SK-N-SH (cell line): ENCODE measurements at regions not wholly inside any gene's neighbourhood (a gene's known extent, or its start where the extent isn't known, plus 50 kb on each side); places are given as distances from the start of the nearest gene placed in this dataset.

Source experiments
- CTCF ChIA-PET: fragments of 300-600, 350-600 bp; formaldehyde crosslinking; extraction: SDS; loops from one replicate; lab custom pipeline; 2021; lab: Yijun Ruan, JAX
- POLR2A ChIA-PET: fragments of 350-600 bp; sonication (Branson Sonifier 250); formaldehyde crosslinking; extraction: SDS; loops from one replicate; lab custom pipeline; 2020; ENCODE audit warnings: antibody characterized with exemption, inconsistent platforms; lab: Yijun Ruan, JAX
- DNase-seq: peaks from one replicate; pipeline ENCODE4 v3.0.0; 2012
- H2AFZ ChIP-seq: fragments of 200-600 bp; sonication (generic); 2 replicates; pipeline ENCODE4 v1.8.1; 2016; ENCODE audit warnings: antibody characterized with exemption, mild to moderate bottlenecking, low read depth
- H3F3A ChIP-seq: fragments of 200-600 bp; sonication (generic); replicated peaks from 2 replicates; pipeline ENCODE3; 2016; ENCODE audit warnings: antibody characterized with exemption, mild to moderate bottlenecking; ENCODE audit not compliant: insufficient read depth
- H3K27ac ChIP-seq, 2 experiments: fragments of 200-500 bp in 1 of 2; fragments of 200-600 bp in 1 of 2; sonication (Bioruptor generic) in 1 of 2; sonication (generic), shearing (Covaris generic) in 1 of 2; 2 replicates each; pipeline versions ENCODE4 v1.5.1 to v1.6.1; 2014 to 2016; ENCODE audit warnings: low read depth in 2 of 2, inconsistent platforms in 1 of 2, low read length in 1 of 2, mild to moderate bottlenecking in 1 of 2, mixed read lengths in 1 of 2
- H3K27me3 ChIP-seq: fragments of 200-600 bp; sonication (generic), shearing (Covaris generic); 2 replicates; pipeline ENCODE4 v1.6.1; 2016; ENCODE audit warnings: mixed run types; ENCODE audit not compliant: insufficient read depth
- H3K36me3 ChIP-seq, 2 experiments: fragments of 200-500 bp in 1 of 2; fragments of 200-600 bp in 1 of 2; sonication (Bioruptor generic) in 1 of 2; sonication (generic) in 1 of 2; replicated peaks in 1 of 2; 2 replicates each; pipeline versions ENCODE3 to v1.5.1; 2014 to 2016; ENCODE audit warnings: low read length in 1 of 2, mild to moderate bottlenecking in 1 of 2; ENCODE audit not compliant: insufficient read depth in 2 of 2, control insufficient read depth in 1 of 2
- H3K4me1 ChIP-seq, 2 experiments: fragments of 200-500 bp in 1 of 2; fragments of 200-600 bp in 1 of 2; sonication (Bioruptor generic) in 1 of 2; sonication (generic), shearing (Covaris generic) in 1 of 2; 2 replicates each; pipeline versions ENCODE4 v1.5.1 to v1.6.1; 2014 to 2016; ENCODE audit warnings: low read depth in 1 of 2, low read length in 1 of 2, mixed run types in 1 of 2; ENCODE audit not compliant: insufficient read depth in 2 of 2, control insufficient read depth in 1 of 2
- H3K4me2 ChIP-seq: fragments of 200-600 bp; sonication (generic), shearing (Covaris generic); 2 replicates; pipeline ENCODE4 v1.6.1; 2017; ENCODE audit warnings: mixed run types
- H3K4me3 ChIP-seq, 2 experiments: fragments of 200-500 bp in 1 of 2; fragments of 200-600 bp in 1 of 2; sonication (Bioruptor generic) in 1 of 2; sonication (generic), shearing (Covaris generic) in 1 of 2; 2 replicates each; pipeline versions ENCODE4 v1.5.1 to v1.8.1; 2014 to 2016; ENCODE audit warnings: low read depth in 2 of 2, inconsistent platforms in 1 of 2, low read length in 1 of 2, mild to moderate bottlenecking in 1 of 2, mixed read lengths in 1 of 2, moderate library complexity in 1 of 2
- H3K79me2 ChIP-seq: fragments of 200-600 bp; sonication (generic); 2 replicates; pipeline ENCODE4 v1.8.1; 2017; ENCODE audit warnings: mild to moderate bottlenecking; ENCODE audit not compliant: insufficient read depth
- H3K9ac ChIP-seq: fragments of 200-600 bp; sonication (generic); 2 replicates; pipeline ENCODE4 v1.6.1; 2017; ENCODE audit warnings: mixed run types
- H3K9me2 ChIP-seq: fragments of 200-600 bp; sonication (generic); 2 replicates; pipeline ENCODE4 v1.6.1; 2017; ENCODE audit warnings: mixed run types
- H3K9me3 ChIP-seq: fragments of 200-600 bp; sonication (generic); 2 replicates; pipeline ENCODE4 v1.6.1; 2017; ENCODE audit warnings: mixed run types, mild to moderate bottlenecking, moderate library complexity
- H4K20me1 ChIP-seq: fragments of 200-600 bp; sonication (generic); 2 replicates; pipeline ENCODE4 v1.6.1; 2017; ENCODE audit warnings: mild to moderate bottlenecking, mixed run types; ENCODE audit not compliant: insufficient read depth
- EP300 ChIP-seq, 2 experiments: IDR thresholded peaks; 2 replicates each; pipeline versions ENCODE4 v1.4.0 to v1.6.1; 2012; ENCODE audit warnings: borderline replicate concordance in 1 of 2, low read depth in 1 of 2, low read length in 1 of 2
- FOSL2 ChIP-seq: IDR thresholded peaks from 2 replicates; pipeline ENCODE4 v1.4.0; 2012; ENCODE audit warnings: low read depth, mild to moderate bottlenecking, moderate library complexity, borderline replicate concordance
- MXI1 ChIP-seq: IDR thresholded peaks from 2 replicates; pipeline ENCODE4 v1.6.1; 2012; ENCODE audit warnings: mild to moderate bottlenecking, low read depth, low read length, improper control_type of control experiment
- TEAD4 ChIP-seq: IDR thresholded peaks from 2 replicates; pipeline ENCODE4 v1.4.0; 2012; ENCODE audit warnings: mild to moderate bottlenecking, borderline replicate concordance; ENCODE audit not compliant: insufficient read depth
- USF1 ChIP-seq: IDR thresholded peaks from 2 replicates; pipeline ENCODE4 v1.4.0; 2012; ENCODE audit warnings: low read depth, borderline replicate concordance
- WGBS: methylation state at CpG from one replicate; pipeline ENCODE4 v1.1.6; 2017; ENCODE audit warnings: low lambda C conversion rate; 5-methylcytosine and 5-hydroxymethylcytosine counted together
- TF ChIP-seq, protein P1 (sequence below): IDR thresholded peaks from 2 replicates; pipeline ENCODE4 v1.6.1; 2012; ENCODE audit warnings: mild to moderate bottlenecking, low read depth, low read length, moderate library complexity
- TF ChIP-seq, protein P2 (sequence below): IDR thresholded peaks from 2 replicates; pipeline ENCODE4; 2012

GRCh38 chr6:109315341-109316110 lies 66.7 kb downstream of the CD164 start:
- POLR2A ChIA-PET, result no interaction called here
- DNase-seq, result no peak
- no peak overlapping the region for H3K9ac ChIP-seq
- TF ChIP-seq, protein P1, sequence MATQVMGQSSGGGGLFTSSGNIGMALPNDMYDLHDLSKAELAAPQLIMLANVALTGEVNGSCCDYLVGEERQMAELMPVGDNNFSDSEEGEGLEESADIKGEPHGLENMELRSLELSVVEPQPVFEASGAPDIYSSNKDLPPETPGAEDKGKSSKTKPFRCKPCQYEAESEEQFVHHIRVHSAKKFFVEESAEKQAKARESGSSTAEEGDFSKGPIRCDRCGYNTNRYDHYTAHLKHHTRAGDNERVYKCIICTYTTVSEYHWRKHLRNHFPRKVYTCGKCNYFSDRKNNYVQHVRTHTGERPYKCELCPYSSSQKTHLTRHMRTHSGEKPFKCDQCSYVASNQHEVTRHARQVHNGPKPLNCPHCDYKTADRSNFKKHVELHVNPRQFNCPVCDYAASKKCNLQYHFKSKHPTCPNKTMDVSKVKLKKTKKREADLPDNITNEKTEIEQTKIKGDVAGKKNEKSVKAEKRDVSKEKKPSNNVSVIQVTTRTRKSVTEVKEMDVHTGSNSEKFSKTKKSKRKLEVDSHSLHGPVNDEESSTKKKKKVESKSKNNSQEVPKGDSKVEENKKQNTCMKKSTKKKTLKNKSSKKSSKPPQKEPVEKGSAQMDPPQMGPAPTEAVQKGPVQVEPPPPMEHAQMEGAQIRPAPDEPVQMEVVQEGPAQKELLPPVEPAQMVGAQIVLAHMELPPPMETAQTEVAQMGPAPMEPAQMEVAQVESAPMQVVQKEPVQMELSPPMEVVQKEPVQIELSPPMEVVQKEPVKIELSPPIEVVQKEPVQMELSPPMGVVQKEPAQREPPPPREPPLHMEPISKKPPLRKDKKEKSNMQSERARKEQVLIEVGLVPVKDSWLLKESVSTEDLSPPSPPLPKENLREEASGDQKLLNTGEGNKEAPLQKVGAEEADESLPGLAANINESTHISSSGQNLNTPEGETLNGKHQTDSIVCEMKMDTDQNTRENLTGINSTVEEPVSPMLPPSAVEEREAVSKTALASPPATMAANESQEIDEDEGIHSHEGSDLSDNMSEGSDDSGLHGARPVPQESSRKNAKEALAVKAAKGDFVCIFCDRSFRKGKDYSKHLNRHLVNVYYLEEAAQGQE, result no peak
- no peak for TF ChIP-seq USF1
- H3K4me3 ChIP-seq, result no peak overlapping the region
- no peaks in the 10 kb centered on the region for H3K27me3 ChIP-seq
- 72% methylated on average over 6 of the region's 6 CpGs for WGBS
- no peak overlapping the region for H3K27ac ChIP-seq
- H3K4me1 ChIP-seq, result no peaks in the 10 kb centered on the region; a peak in 1 of 4 replicates
- H2AFZ ChIP-seq, result no peak overlapping the region
- no peaks in the 10 kb centered on the region for H3K9me2 ChIP-seq
- H3F3A ChIP-seq, result no peaks in the 10 kb centered on the region
- no peaks in the 10 kb centered on the region for H3K9me3 ChIP-seq
- H3K4me2 ChIP-seq, result no peak overlapping the region
- no peaks in the 10 kb centered on the region for H3K36me3 ChIP-seq
- no peaks in the 10 kb centered on the region for H4K20me1 ChIP-seq
- no peaks in the 10 kb centered on the region for H3K79me2 ChIP-seq
- CTCF ChIA-PET, result interaction anchor here (0.9 to 1.2 kb wide), 2 partner anchors 15 to 17 kb away, joined by 3 read pairs; no protein-coding TSS in a partner anchor

DNA sequence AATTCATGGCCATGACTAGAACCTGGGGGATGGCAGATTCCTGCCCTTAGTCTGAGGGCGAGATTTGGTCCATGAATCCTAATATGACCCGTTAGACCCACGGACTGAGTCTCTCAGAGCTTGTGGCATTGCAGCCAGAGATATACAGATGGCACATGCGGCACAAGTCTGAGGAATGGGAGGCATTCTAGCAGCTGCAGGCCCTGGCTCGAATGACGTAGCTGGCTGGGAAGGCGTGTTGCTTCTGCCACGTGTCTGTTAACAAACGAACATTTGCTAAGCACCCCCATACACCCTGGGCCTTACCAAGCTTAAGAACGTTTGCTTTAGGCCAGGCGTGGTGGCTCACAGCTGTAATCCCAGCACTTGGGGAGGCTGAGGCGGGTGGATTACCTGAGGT lies 68.0 kb downstream of the CD164 start:
- no peak overlapping the region for H2AFZ ChIP-seq

More for the DNA sequence above, 68.0 kb downstream of the CD164 start:
- no peaks in the 10 kb centered on the region for H3K27me3 ChIP-seq
- no peaks in the 10 kb centered on the region for H3F3A ChIP-seq
- H3K4me1 ChIP-seq, result no peaks in the 10 kb centered on the region
- no peak overlapping the region for H3K4me3 ChIP-seq
- no peak overlapping the region for H3K27ac ChIP-seq
- DNase-seq, result no peak
- H3K9me3 ChIP-seq, result no peaks in the 10 kb centered on the region
- H3K79me2 ChIP-seq, result no peaks in the 10 kb centered on the region
- no peak overlapping the region for H3K4me2 ChIP-seq
- no peak overlapping the region for H3K9ac ChIP-seq
- H4K20me1 ChIP-seq, result no peaks in the 10 kb centered on the region
- no peaks in the 10 kb centered on the region for H3K9me2 ChIP-seq
- TF ChIP-seq, protein P2, sequence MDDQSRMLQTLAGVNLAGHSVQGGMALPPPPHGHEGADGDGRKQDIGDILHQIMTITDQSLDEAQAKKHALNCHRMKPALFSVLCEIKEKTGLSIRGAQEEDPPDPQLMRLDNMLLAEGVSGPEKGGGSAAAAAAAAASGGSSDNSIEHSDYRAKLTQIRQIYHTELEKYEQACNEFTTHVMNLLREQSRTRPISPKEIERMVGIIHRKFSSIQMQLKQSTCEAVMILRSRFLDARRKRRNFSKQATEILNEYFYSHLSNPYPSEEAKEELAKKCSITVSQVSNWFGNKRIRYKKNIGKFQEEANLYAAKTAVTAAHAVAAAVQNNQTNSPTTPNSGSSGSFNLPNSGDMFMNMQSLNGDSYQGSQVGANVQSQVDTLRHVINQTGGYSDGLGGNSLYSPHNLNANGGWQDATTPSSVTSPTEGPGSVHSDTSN, result no peak
- TF ChIP-seq TEAD4, result no peak
- TF ChIP-seq EP300 (IDR thresholded peaks at IDR 0.05; ENCODE audit: borderline replicate concordance in 1 of 2, low read depth in 1 of 2, low read length in 1 of 2), result no peak
- TF ChIP-seq MXI1, result no peak
- TF ChIP-seq FOSL2, result no peak
- ChIA-PET POLR2A (no interaction called here), CTCF (interaction anchor here (1.3 kb wide), 1 partner anchor 12 kb away, joined by 3 read pairs; no protein-coding TSS in a partner anchor)
- WGBS, result 62% methylated on average over 11 of the region's 12 CpGs
- H3K36me3 ChIP-seq, result no peaks in the 10 kb centered on the region
